IMR-90 (cell line): ENCODE measurements at regions not wholly inside any gene's neighbourhood (a gene's known extent, or its start where the extent isn't known, plus 50 kb on each side); places are given as distances from the start of the nearest gene placed in this dataset.

Experiments
- ATAC-seq: fragments of 200-7000 bp; cut with Tn5 transposase; 2 replicates; pipeline ENCODE4 v1.9.1; 2020; ENCODE audit warnings: low read depth, mild to moderate bottlenecking, moderate library complexity
- BruUV-seq: library from RNA; stranded (reverse); fragments of 400-500 nt; replicated peaks from 2 replicates; lab custom pipeline; 2021; lab: Mats Ljungman, UMichigan
- CTCF ChIA-PET: fragments of 300-600 bp; formaldehyde crosslinking; extraction: SDS; loops from one replicate; lab custom pipeline; 2021; ENCODE audit warnings: antibody characterized with exemption; lab: Yijun Ruan, JAX
- POLR2A ChIA-PET: fragments of 300-600 bp; sonication (Branson Sonifier 250); formaldehyde crosslinking; loops from one replicate; lab custom pipeline; 2022; ENCODE audit warnings: antibody characterized with exemption; ENCODE audit not compliant: unreplicated experiment; lab: Charles Lee
- DNase-seq: peaks from one replicate; pipeline ENCODE4 v3.0.0; 2013
- H2AFZ ChIP-seq: replicated peaks from 2 replicates; pipeline ENCODE3; 2013; ENCODE audit warnings: low read length, mild to moderate bottlenecking; ENCODE audit not compliant: poor library complexity
- H2AK5ac ChIP-seq: 2 replicates; pipeline ENCODE4 v1.6.1; 2013; ENCODE audit warnings: low read depth, low read length, inconsistent platforms
- H2AK9ac ChIP-seq: replicated peaks from 2 replicates; pipeline ENCODE3; 2013; ENCODE audit warnings: mild to moderate bottlenecking, low read depth, low read length, moderate library complexity; ENCODE audit not compliant: poor library complexity
- H2BK120ac ChIP-seq: 2 replicates; pipeline ENCODE4 v1.6.1; 2013; ENCODE audit warnings: low read depth, low read length, inconsistent platforms
- H2BK15ac ChIP-seq: 3 replicates; pipeline ENCODE4 v1.6.1; 2013; ENCODE audit warnings: low read depth, low read length, inconsistent platforms
- H2BK20ac ChIP-seq: 2 replicates; pipeline ENCODE4 v1.6.1; 2013; ENCODE audit warnings: low read depth, mild to moderate bottlenecking, inconsistent platforms, low read length, moderate library complexity
- H2BK5ac ChIP-seq: 2 replicates; pipeline ENCODE4 v1.6.1; 2013; ENCODE audit warnings: mild to moderate bottlenecking, low read depth, low read length, inconsistent platforms; ENCODE audit not compliant: poor library complexity, severe bottlenecking
- H3K14ac ChIP-seq: replicated peaks from 2 replicates; pipeline ENCODE4 v1.6.1; 2013; ENCODE audit warnings: low read depth, low read length, inconsistent platforms
- H3K18ac ChIP-seq: 2 replicates; pipeline ENCODE4 v1.6.1; 2013; ENCODE audit warnings: low read depth, low read length, control low read depth
- H3K23ac ChIP-seq: 2 replicates; pipeline ENCODE4 v1.6.1; 2013; ENCODE audit warnings: low read depth, low read length, inconsistent platforms
- H3K27ac ChIP-seq: 2 replicates; pipeline ENCODE4 v1.5.1; 2013; ENCODE audit warnings: mild to moderate bottlenecking, control low read depth, low read length; ENCODE audit not compliant: insufficient read depth
- H3K27me3 ChIP-seq: 2 replicates; pipeline ENCODE4 v1.6.1; 2013; ENCODE audit warnings: low read length; ENCODE audit not compliant: control insufficient read depth, insufficient read depth
- H3K36me3 ChIP-seq: 2 replicates; pipeline ENCODE4 v1.6.1; 2013; ENCODE audit warnings: low read length, mixed read lengths; ENCODE audit not compliant: control insufficient read depth, insufficient read depth
- H3K4ac ChIP-seq: 2 replicates; pipeline ENCODE4 v1.6.1; 2013; ENCODE audit warnings: low read depth, low read length, inconsistent platforms
- H3K4me1 ChIP-seq: 2 replicates; pipeline ENCODE4 v1.6.1; 2013; ENCODE audit warnings: low read length, mixed read lengths; ENCODE audit not compliant: control insufficient read depth, insufficient read depth
- H3K4me2 ChIP-seq: 2 replicates; pipeline ENCODE4 v1.6.1; 2013; ENCODE audit warnings: low read depth, mild to moderate bottlenecking, control low read depth, low read length, moderate library complexity
- H3K4me3 ChIP-seq: 2 replicates; pipeline ENCODE4 v1.5.1; 2013; ENCODE audit warnings: low read depth, mild to moderate bottlenecking, control low read depth, low read length, moderate library complexity; ENCODE audit not compliant: insufficient read depth
- H3K56ac ChIP-seq: 2 replicates; pipeline ENCODE4 v1.6.1; 2013; ENCODE audit warnings: low read length, inconsistent platforms; ENCODE audit not compliant: insufficient read depth; ENCODE audit errors: extremely low read depth
- H3K79me1 ChIP-seq, 2 experiments: 2 replicates each; pipeline ENCODE4 v1.6.1; 2013; ENCODE audit warnings: low read length in 2 of 2, inconsistent platforms in 1 of 2, low read depth in 1 of 2
- H3K9ac ChIP-seq: 2 replicates; pipeline ENCODE4 v1.6.1; 2013; ENCODE audit warnings: low read depth, low read length, control low read depth
- H3K9me1 ChIP-seq: 2 replicates; pipeline ENCODE4 v1.6.1; 2013; ENCODE audit warnings: low read length, inconsistent platforms; ENCODE audit not compliant: insufficient read depth
- H3K9me3 ChIP-seq: 2 replicates; pipeline ENCODE4 v1.6.1; 2013; ENCODE audit warnings: low read length; ENCODE audit not compliant: control insufficient read depth, insufficient read depth
- H4K20me1 ChIP-seq: 2 replicates; pipeline ENCODE4 v1.6.1; 2013; ENCODE audit warnings: low read length, inconsistent platforms; ENCODE audit not compliant: insufficient read depth
- H4K5ac ChIP-seq: 2 replicates; pipeline ENCODE4 v1.6.1; 2013; ENCODE audit warnings: mild to moderate bottlenecking, low read depth, low read length, control low read depth
- H4K8ac ChIP-seq, 2 experiments: 2 replicates each; pipeline ENCODE4 v1.6.1; 2013; ENCODE audit warnings: low read depth in 2 of 2, low read length in 2 of 2, control low read depth in 1 of 2, inconsistent platforms in 1 of 2
- H4K91ac ChIP-seq: 2 replicates; pipeline ENCODE4 v1.6.1; 2013; ENCODE audit warnings: low read depth, low read length, inconsistent platforms; ENCODE audit not compliant: insufficient read depth
- BHLHE40 ChIP-seq: fragments of 150-350 bp; IDR thresholded peaks from 2 replicates; pipeline ENCODE4 v1.6.1; 2016; ENCODE audit warnings: mild to moderate bottlenecking, low read depth, low read length
- CHD1 ChIP-seq: IDR thresholded peaks from 2 replicates; pipeline ENCODE4 v1.6.1; 2012; ENCODE audit warnings: low read depth, low read length, improper control_type of control experiment
- FOS ChIP-seq: fragments of 150-350 bp; IDR thresholded peaks from 2 replicates; pipeline ENCODE4 v1.6.1; 2016; ENCODE audit warnings: low read depth, low read length
- MAFK ChIP-seq: IDR thresholded peaks from 2 replicates; pipeline ENCODE4 v1.6.1; 2012; ENCODE audit warnings: low read depth, low read length, improper control_type of control experiment
- MXI1 ChIP-seq: IDR thresholded peaks from 2 replicates; pipeline ENCODE4 v1.6.1; 2012; ENCODE audit warnings: low read depth, mild to moderate bottlenecking, low read length, moderate library complexity, borderline replicate concordance
- POLR2A ChIP-seq: IDR thresholded peaks from 2 replicates; pipeline ENCODE4 v1.6.1; 2012; ENCODE audit warnings: mild to moderate bottlenecking, low read depth, low read length
- RCOR1 ChIP-seq: IDR thresholded peaks from 2 replicates; pipeline ENCODE4 v1.6.1; 2012; ENCODE audit warnings: mild to moderate bottlenecking, low read length, improper control_type of control experiment; ENCODE audit not compliant: insufficient replicate concordance
- RFX5 ChIP-seq: IDR thresholded peaks from 2 replicates; pipeline ENCODE4 v1.8.0; 2012; ENCODE audit warnings: low read depth, mild to moderate bottlenecking, low read length, moderate library complexity
- WGBS, 2 experiments: methylation state at CpG; one replicate each; pipeline versions ENCODE4 v1.1.5 to v1.1.7; 2013; ENCODE audit warnings: missing lambda C conversion rate in 2 of 2; ENCODE audit not compliant: insufficient read length in 1 of 2; ENCODE audit errors: extremely low coverage in 2 of 2; 5-methylcytosine and 5-hydroxymethylcytosine counted together
- dilution Hi-C: fragments of 300-500 bp; cut with HindIII; formaldehyde crosslinking; loops from one replicate; pipeline ENCODE4 v1.14.3; 2018; ENCODE audit warnings: low sequenced_read_pairs; ENCODE audit not compliant: unreplicated experiment
- in situ Hi-C: fragments of 300-500 bp; cut with MboI; formaldehyde crosslinking; loops from 3 replicates; pipeline ENCODE4 v1.14.3; 2019; ENCODE audit warnings: low sequenced_read_pairs, inconsistent platforms, mixed read lengths
- intact Hi-C: fragments of 100-400 bp; cut with micrococcal nuclease; formaldehyde crosslinking; loops from 2 replicates; pipeline ENCODE4 v1.10.0; 2022
- TF ChIP-seq, protein P1 (sequence below): fragments of 150-350 bp; IDR thresholded peaks from 2 replicates; pipeline ENCODE4 v1.6.1; 2016; ENCODE audit warnings: low read depth, mild to moderate bottlenecking, low read length, moderate library complexity, borderline replicate concordance
- TF ChIP-seq, protein P2 (sequence below): conservative IDR thresholded peaks from 2 replicates; pipeline ENCODE4 v1.5.1; 2012; ENCODE audit warnings: mild to moderate bottlenecking, low read depth, low read length, improper control_type of control experiment
- TF ChIP-seq, protein P3 (sequence below): fragments of 150-350 bp; IDR thresholded peaks from 2 replicates; pipeline ENCODE4 v1.6.1; 2017; ENCODE audit warnings: mild to moderate bottlenecking, antibody characterized with exemption, low read length, low read depth

DNA sequence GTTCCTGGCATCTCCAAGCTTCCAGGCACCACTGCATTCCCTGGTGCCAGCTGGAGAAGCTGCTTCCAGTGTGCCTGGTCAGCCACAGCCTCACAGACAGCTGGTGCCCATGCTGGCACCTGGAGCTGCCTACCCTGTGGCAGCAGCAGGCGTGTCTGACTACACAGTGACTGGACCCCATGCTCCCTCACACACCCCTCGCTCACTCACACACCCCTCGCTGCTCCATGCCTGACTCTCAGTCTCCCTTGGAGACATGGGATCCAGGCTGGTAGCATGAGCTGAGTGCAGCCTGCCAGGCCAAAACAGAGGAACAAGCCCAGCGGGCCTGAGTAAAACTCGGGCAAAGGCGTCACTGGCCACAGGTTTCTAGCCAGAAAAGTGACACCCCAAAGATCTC lies 59.1 kb upstream of the SMIM36 start:
- Histone ChIP-seq H3K56ac (no peak overlapping the region), H3K4me1 (peaks cover 4% of the 10 kb centered on the region; the same call in 1 of the 2 replicates), H3K18ac (peak overlapping the region; percentile 36; the same call in 1 of the 2 replicates), H3K36me3 (no peaks in the 10 kb centered on the region), H4K5ac (no peak overlapping the region; the same call in 1 of the 2 replicates), H3K4ac (peak overlapping the region; percentile 65), H3K27ac (peak overlapping the region; percentile 2; the same call in 1 of the 2 replicates), H2AK5ac (peak overlapping the region; percentile 43; the same call in 1 of the 2 replicates), H4K20me1 (no peaks in the 10 kb centered on the region), H2BK5ac (peak overlapping the region; percentile 60), H4K91ac (peak overlapping the region; percentile 61), H3K9ac (no peak overlapping the region), H3K79me1 (no peaks in the 10 kb centered on the region), H3K23ac (no peak overlapping the region; the same call in 1 of the 2 replicates), H3K9me3 (no peaks in the 10 kb centered on the region), H2BK20ac (peak overlapping the region; percentile 45; the same call in 1 of the 2 replicates), H3K27me3 (no peaks in the 10 kb centered on the region), H2AK9ac (peak overlapping the region; percentile 55), H2BK120ac (peak overlapping the region; percentile 72), H3K9me1 (peaks cover 5% of the 10 kb centered on the region; the same call in 1 of the 2 replicates), H3K14ac (no peak overlapping the region), H3K4me3 (no peak overlapping the region), H2BK15ac (no peak overlapping the region), H2AFZ (no peak overlapping the region), H3K4me2 (no peak overlapping the region), H4K8ac (0 out of 4 replicates have a peak overlapping the region, but pooled peaks of 1 of the 2 experiments have one; percentile 42)
- in situ Hi-C loops (no loop called here), intact Hi-C loops (no loop called here), dilution Hi-C loops (no loop called here)
- TF ChIP-seq MXI1 = no peak
- no peak for TF ChIP-seq POLR2A
- TF ChIP-seq, protein P1, sequence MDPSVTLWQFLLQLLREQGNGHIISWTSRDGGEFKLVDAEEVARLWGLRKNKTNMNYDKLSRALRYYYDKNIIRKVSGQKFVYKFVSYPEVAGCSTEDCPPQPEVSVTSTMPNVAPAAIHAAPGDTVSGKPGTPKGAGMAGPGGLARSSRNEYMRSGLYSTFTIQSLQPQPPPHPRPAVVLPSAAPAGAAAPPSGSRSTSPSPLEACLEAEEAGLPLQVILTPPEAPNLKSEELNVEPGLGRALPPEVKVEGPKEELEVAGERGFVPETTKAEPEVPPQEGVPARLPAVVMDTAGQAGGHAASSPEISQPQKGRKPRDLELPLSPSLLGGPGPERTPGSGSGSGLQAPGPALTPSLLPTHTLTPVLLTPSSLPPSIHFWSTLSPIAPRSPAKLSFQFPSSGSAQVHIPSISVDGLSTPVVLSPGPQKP = no peak
- TF ChIP-seq FOS = no peak
- no peak for TF ChIP-seq RCOR1
- TF ChIP-seq RFX5 = no peak
- TF ChIP-seq MAFK = no peak
- no peak for TF ChIP-seq BHLHE40
- TF ChIP-seq, protein P2, sequence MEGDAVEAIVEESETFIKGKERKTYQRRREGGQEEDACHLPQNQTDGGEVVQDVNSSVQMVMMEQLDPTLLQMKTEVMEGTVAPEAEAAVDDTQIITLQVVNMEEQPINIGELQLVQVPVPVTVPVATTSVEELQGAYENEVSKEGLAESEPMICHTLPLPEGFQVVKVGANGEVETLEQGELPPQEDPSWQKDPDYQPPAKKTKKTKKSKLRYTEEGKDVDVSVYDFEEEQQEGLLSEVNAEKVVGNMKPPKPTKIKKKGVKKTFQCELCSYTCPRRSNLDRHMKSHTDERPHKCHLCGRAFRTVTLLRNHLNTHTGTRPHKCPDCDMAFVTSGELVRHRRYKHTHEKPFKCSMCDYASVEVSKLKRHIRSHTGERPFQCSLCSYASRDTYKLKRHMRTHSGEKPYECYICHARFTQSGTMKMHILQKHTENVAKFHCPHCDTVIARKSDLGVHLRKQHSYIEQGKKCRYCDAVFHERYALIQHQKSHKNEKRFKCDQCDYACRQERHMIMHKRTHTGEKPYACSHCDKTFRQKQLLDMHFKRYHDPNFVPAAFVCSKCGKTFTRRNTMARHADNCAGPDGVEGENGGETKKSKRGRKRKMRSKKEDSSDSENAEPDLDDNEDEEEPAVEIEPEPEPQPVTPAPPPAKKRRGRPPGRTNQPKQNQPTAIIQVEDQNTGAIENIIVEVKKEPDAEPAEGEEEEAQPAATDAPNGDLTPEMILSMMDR = no peak
- TF ChIP-seq, protein P3, sequence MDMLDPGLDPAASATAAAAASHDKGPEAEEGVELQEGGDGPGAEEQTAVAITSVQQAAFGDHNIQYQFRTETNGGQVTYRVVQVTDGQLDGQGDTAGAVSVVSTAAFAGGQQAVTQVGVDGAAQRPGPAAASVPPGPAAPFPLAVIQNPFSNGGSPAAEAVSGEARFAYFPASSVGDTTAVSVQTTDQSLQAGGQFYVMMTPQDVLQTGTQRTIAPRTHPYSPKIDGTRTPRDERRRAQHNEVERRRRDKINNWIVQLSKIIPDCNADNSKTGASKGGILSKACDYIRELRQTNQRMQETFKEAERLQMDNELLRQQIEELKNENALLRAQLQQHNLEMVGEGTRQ = no peak
- TF ChIP-seq CHD1 = no peak
- CTCF ChIA-PET = interaction anchor here (1.2 kb wide), 1 partner anchor 23 kb away, joined by 3 read pairs; no protein-coding TSS in a partner anchor
- 93% methylated on average over 3 of the region's 6 CpGs; no CpG with 5 or more reads in 1 of the 2 experiments for WGBS, 2 experiments
- POLR2A ChIA-PET = no interaction called here
- no TSS peak for BruUV-seq
- ATAC-seq (0 out of 2 replicates have a peak, but pooled peaks have one; percentile 25), DNase-seq (no peak)
